ENCODE measurements at regions not wholly inside any gene's neighbourhood (a gene's known extent, or its start where the extent isn't known, plus 50 kb on each side); places are given as distances from the start of the nearest gene placed in this dataset.

GRCh38 chr21:36628761-36629460 lies 70.0 kb upstream of the SIM2 start:
- DNase-seq (ENCODE audit: low read depth in 2 of 2), result no peak

- DNase-seq (ENCODE audit: low read depth in 2 of 2), result peak; percentile 41 to 63
Observed at GRCh38 chr21:36630485-36631206, 68.3 kb upstream of the SIM2 start.

GRCh38 chr21:36636016-36636415 lies 62.9 kb upstream of the SIM2 start:
- no peak for DNase-seq (ENCODE audit: low read depth in 2 of 2)

- no peak for DNase-seq (ENCODE audit: low read depth in 2 of 2)
Observed at GRCh38 chr21:36636439-36636838, 62.5 kb upstream of the SIM2 start.

DNA sequence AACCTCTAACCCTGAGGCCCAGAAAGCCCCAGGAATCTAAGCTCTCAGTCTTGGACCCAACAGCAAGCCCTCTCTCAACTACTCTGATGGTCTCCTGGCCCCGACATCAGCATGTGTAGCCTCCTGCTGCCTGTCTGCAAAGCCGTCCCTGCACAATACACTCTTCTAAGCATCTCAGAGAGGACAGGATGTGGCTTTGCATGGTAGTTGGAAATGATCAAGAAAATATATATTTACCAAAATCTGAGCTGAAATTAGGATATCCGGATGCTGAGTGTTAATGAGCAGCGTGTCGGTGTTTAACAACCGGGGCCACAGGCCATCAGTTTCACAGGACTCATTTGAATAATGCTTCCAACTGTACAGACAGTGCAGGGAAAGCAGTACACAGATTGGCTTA lies 59.1 kb upstream of the SIM2 start:
- DNase-seq (ENCODE audit: low read depth in 2 of 2), result no peak

GRCh38 chr21:36640174-36640720 lies 58.7 kb upstream of the SIM2 start:
- DNase-seq (ENCODE audit: low read depth in 2 of 2), result no peak

DNA sequence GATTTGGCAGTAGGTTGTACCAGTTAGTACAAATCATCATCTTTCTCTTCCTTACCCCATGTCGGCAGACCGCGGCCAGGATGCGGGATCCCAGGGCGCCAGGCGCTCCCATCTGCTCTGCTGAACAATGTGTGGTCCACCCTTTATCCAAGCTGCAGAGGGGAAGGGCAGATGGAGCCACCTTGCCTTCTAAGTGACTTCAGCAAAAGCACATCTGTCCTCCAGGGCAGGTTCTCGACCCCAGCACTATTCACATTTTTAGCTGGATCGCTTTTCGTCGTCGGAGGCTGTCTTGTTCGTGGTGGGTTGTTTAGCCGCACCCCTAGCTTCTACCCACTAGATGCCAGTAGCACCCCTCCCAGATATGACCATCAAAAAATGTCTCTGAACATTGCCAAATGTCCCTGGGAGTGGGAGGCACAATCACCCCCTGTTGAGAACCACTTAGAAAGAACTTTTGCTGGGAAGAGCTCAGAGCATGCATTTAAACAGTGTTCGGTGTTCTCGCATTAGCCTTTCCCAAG lies 58.1 kb upstream of the SIM2 start:
- DNase-seq (ENCODE audit: low read depth in 2 of 2), result no peak

DNA sequence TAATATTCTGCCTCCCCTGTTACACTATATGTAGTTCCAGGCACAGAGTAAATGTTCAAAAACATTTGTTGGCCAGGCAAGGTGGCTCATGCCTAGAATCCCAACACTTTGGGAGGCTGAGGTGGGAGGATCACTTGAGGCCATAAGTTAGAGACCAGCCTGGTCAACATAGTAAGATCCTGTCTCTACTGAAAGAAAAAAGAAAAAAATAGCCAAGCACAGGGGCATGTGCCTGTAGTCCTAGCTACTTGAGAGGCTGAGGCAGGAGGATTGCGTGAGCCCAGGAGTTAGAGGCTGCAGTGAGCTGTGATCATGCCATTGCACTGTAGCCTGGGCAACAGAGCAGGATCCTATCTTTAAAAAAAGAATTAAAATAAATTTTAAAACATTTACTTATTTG lies 57.6 kb upstream of the SIM2 start:
- DNase-seq (ENCODE audit: low read depth in 2 of 2), result no peak

DNA sequence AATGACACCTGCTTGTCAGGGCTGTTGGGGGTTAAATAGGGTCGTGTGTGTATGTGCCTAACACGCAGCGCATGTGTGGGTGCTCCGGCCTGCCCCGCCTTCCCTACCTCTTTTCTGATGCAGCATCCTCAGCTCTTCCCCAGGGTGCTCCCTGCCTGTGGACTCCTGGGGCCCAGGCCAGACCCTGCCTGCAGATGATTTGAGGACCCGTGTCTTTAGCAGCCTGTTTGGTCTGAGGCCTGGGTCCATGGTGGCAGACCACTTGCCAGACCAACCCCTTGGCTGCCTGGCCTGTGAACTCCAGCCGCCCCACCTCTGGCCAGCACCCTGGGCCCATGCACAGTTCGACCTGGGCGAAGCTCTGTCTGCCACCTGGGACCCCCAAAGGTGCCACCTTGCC lies 57.0 kb upstream of the SIM2 start:
- DNase-seq (ENCODE audit: low read depth in 2 of 2), result no peak

DNA sequence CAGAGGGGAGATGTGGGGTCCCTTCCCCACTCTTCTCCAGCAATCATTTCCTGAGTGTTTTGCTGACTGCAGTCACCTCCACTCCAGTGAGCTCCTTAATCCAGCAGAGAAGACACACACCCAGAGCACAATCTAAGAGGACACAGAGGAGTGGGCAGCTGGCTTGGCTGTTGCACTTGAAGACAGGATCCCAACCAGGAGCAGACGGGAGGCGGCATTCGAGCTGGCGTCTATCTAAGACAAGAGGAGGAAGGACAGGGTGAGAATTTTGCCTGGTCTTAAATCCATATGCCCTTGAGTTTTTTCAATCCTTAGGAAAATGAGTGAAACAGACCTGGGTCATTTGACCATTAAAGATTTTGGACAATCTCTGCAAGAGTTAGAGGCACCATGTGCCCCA lies 56.1 kb upstream of the SIM2 start:
- DNase-seq (ENCODE audit: low read depth in 2 of 2), result no peak

DNA sequence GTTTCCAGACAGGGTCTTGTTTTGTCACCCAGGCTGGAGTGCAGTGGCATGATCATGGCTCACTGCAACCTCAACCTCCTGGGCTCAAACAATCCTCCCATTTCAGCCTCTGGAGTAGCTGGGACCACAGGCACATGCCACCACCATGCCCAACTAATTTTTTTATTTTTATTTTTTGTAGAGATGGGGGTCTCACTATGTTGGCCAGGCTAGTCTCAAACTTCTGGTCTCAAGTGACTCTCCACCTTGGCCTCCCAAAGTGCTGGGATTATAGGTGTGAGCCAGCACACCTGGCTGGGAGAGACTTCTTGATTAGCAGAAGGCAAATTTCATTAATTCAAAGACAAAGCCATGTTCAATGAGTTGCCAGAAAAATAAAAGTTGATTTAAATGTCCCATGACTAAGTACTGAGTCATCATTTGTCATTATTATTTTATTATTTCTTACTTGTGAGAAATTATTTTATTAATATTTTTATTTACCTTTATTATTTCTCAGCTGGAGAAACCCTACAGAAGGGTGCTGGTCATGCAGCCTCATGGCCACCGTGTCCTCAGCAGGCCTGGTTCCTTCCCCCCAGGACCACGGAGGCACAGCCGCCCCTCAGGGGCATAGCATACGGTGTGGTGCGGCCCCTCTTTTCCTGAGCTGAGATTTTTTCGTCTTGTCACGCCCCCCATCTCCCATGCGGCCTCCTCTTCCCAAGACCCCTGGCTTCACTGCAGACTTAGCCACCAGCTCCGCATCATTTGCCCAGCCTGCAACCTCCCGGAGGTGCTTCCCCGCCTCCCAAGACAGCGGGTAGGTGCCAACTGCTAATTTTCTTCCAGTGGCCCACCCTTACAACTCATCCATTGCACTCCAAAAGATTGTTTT lies 55.3 kb upstream of the SIM2 start:
- DNase-seq (ENCODE audit: low read depth in 2 of 2), result no peak

GRCh38 chr21:36646011-36646410 lies 52.9 kb upstream of the SIM2 start:
- no peak for DNase-seq (ENCODE audit: low read depth in 2 of 2)

DNA sequence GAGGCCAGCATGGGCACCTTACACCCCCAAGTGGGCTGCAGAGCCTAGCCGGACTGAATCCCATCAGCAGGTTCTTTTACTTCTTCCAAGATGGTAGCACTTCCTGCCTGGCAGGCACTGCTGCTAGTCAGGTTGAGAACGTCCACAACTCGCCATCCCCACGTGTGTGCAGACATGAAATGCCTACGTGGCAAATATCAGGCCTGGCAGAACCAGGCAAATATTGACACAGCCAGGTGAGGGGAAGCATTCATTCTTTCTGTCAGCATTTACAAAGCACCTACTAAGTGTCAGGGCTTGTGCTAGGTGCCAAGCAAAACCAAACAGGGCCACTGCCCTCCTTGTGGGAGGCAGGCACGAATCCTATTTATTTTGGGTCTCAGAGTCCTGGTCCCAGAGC lies 52.3 kb upstream of the SIM2 start:
- no peak for DNase-seq (ENCODE audit: low read depth in 2 of 2)

DNA sequence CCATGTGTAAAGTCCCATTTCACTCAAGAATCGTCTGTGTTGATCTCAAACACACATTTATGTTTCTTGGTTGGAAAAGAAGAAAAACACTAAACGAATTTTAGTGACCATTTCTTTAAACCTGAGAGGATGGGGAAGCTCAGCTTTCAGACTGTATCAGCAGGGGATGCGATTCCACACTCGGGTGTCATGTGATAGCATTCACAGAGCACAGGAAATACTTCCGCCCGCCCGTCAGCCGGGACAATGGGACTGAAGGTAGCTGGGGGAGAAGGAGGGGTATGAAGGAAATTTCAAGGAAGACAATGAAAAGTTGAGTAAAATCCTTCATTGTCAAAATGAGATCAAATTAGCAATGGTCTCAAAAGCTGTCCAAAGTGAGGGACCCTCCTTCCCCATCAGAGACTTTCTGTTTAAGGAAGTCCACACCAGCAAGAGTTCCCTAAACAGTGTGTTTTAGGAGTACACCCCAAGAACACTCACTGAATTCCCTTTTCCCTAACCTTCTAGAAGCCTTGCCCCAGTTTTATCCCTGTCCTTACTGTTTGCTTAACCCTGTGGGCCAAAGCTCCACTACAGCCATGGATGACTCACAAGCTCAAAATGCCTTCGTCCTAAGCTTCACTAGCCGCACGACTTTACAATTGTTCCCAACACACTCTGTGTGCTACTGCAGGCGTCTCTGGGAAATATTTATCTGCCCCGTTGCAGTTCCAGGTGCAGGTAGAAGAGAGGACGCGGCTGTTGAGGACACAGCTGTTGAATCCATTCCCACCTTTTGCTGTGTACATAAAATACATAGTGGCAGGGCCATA lies 51.4 kb upstream of the SIM2 start:
- no peak for DNase-seq (ENCODE audit: low read depth in 2 of 2)

All from activated CD4-positive, alpha-beta T cell treated with anti-CD3 and anti-CD28 coated beads for 24 hours (primary cell).